ENCODE measurements at regions not wholly inside any gene's neighbourhood (a gene's known extent, or its start where the extent isn't known, plus 50 kb on each side); places are given as distances from the start of the nearest gene placed in this dataset.

DNA sequence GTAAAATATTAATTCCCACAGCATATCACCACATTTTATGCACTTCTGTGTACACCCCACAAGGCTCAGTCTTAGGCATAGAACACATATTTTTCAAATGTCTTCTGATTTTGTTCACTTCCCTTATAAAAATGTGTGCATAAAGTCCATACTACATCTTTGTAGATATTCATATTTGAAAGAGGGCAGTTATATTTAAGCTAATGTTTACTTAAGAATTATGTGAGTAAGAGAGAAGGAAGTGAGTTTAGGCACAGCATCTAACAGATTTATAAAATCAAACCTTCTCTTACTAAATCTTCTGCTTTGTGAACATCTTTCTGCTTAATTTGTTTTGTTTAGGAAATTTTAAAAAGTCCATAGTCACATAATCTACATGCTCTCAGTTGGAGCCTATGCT is 648.1 kb downstream of the FSCB start (continued):
- TF ChIP-seq, protein P1, sequence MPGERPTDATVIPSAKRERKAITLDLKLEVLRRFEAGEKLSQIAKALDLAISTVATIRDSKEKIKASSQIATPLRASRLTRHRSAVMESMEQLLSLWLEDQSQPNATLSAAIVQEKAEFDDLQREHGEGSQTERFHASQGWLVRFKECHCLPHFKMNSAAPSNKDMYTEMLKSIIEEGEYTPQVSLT (CRISPR knock-in tag; IDR thresholded peaks at IDR 0.05; ENCODE audit: borderline replicate concordance, low read depth): no peak
- TF ChIP-seq, protein P2, sequence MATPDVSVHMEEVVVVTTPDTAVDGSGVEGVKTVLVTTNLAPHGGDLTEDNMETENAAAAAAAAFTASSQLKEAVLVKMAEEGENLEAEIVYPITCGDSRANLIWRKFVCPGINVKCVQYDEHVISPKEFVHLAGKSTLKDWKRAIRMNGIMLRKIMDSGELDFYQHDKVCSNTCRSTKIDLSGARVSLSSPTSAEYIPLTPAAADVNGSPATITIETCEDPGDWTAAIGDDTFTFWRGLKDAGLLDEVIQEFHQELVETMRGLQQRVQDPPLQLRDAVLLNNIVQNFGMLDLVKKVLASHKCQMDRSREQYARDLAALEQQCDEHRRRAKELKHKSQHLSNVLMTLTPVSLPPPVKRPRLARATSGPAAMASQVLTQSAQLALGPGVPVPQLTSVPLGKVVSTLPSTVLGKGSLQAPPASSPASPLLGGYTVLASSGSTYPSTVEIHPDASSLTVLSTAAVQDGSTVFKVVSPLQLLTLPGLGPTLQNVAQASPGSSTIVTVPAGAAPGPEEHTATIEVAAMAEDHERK (CRISPR knock-in tag; IDR thresholded peaks at IDR 0.05; ENCODE audit: low read depth): no peak
- TF ChIP-seq ZSCAN30 (CRISPR knock-in tag; IDR thresholded peaks at IDR 0.05) (no peak), KAT7 (CRISPR knock-in tag; IDR thresholded peaks at IDR 0.05; ENCODE audit: borderline replicate concordance) (no peak), ATF7 (IDR thresholded peaks at IDR 0.05) (no peak), ATF7 (CRISPR knock-in tag; IDR thresholded peaks at IDR 0.05) (no peak), NPAS2 (CRISPR knock-in tag; IDR thresholded peaks at IDR 0.05; ENCODE audit: borderline replicate concordance) (no peak)

- no peak overlapping the region for H3K4me2 ChIP-seq (ENCODE audit: low read depth, low read length)
- no peaks in the 10 kb centered on the region for H3K79me2 ChIP-seq (ENCODE audit: insufficient read depth, low read length)
- FAIRE-seq: no peak
- WGBS (ENCODE audit: low lambda C conversion rate): 0% methylated on average over 3 of the region's 3 CpGs
- ATAC-seq: no peak
- in situ Hi-C loops (cut with HindIII; ENCODE audit: extremely low pct_ligation_motif_present, low pct_unique_long_range_greater_than_20kb): no loop called here
- no peak overlapping the region for H3K9ac ChIP-seq (ENCODE audit: insufficient read depth, low read depth, low read length)
- H3K4me3 ChIP-seq (replicated peaks in 1 of 3; ENCODE audit: insufficient read depth in 1 of 3, low read depth in 2 of 3, low read length in 3 of 3): no peak overlapping the region
- H3K9me3 ChIP-seq (ENCODE audit: low read length): no peaks in the 10 kb centered on the region
- ChIA-PET POLR2A (no interaction called here), CTCF (ENCODE audit: low intra/inter-chr PET ratio, low total read pairs) (no interaction called here)
- H3K4me1 ChIP-seq (ENCODE audit: insufficient read depth, low read length): no peaks in the 10 kb centered on the region
- no peak overlapping the region for H3K27ac ChIP-seq (ENCODE audit: extremely low read length, insufficient read depth, low read length)
- H3K27me3 ChIP-seq (ENCODE audit: control insufficient read depth in 1 of 2, insufficient read depth in 2 of 2, low read length in 2 of 2): no peaks in the 10 kb centered on the region
- no peak for TF ChIP-seq IRF2 (CRISPR knock-in tag; IDR thresholded peaks at IDR 0.05)
- TF ChIP-seq, protein P3, sequence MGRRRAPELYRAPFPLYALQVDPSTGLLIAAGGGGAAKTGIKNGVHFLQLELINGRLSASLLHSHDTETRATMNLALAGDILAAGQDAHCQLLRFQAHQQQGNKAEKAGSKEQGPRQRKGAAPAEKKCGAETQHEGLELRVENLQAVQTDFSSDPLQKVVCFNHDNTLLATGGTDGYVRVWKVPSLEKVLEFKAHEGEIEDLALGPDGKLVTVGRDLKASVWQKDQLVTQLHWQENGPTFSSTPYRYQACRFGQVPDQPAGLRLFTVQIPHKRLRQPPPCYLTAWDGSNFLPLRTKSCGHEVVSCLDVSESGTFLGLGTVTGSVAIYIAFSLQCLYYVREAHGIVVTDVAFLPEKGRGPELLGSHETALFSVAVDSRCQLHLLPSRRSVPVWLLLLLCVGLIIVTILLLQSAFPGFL (CRISPR knock-in tag; IDR thresholded peaks at IDR 0.05): no peak
- no peak for TF ChIP-seq HNF4G (IDR thresholded peaks at IDR 0.05; ENCODE audit: borderline replicate concordance, low read depth, low read length)
- TF ChIP-seq HNF4G (CRISPR knock-in tag; IDR thresholded peaks at IDR 0.05; ENCODE audit: borderline replicate concordance, low read depth): no peak
- TF ChIP-seq THAP11 (CRISPR knock-in tag; IDR thresholded peaks at IDR 0.05): no peak
- no peak for TF ChIP-seq ZNF275 (CRISPR knock-in tag; IDR thresholded peaks at IDR 0.05; ENCODE audit: borderline replicate concordance)
- TF ChIP-seq ZNF121 (CRISPR knock-in tag; IDR thresholded peaks at IDR 0.05): no peak
- TF ChIP-seq ZBTB44 (CRISPR knock-in tag; IDR thresholded peaks at IDR 0.05): no peak
- TF ChIP-seq MATR3 (CRISPR knock-in tag; IDR thresholded peaks at IDR 0.05): no peak
- no peak for TF ChIP-seq IKZF4 (CRISPR knock-in tag; IDR thresholded peaks at IDR 0.05; ENCODE audit: borderline replicate concordance, low read depth, not compliant biosample characterization)
- no peak for TF ChIP-seq ZNF460 (CRISPR knock-in tag; IDR thresholded peaks at IDR 0.05; ENCODE audit: borderline replicate concordance)
- no peak for DNase-seq (ENCODE audit: low spot score)
- no TSS peak for BruUV-seq (replicated peaks)
- no peaks in the 10 kb centered on the region for H4K20me1 ChIP-seq (ENCODE audit: insufficient read depth, low read length)
- no peaks in the 10 kb centered on the region for H3K36me3 ChIP-seq (replicated peaks in 1 of 2; ENCODE audit: control insufficient read depth in 1 of 2, insufficient read depth in 2 of 2, low read length in 2 of 2)
- no peak overlapping the region for H2AFZ ChIP-seq (ENCODE audit: low read length)
- intact Hi-C loops (cut with micrococcal nuclease; ENCODE audit: unreplicated experiment): no loop called here
These were observed 651.5 kb downstream of the FSCB start for GRCh38 chr14:43855556-43855955.
